Choroid plexus epithelial cell (primary cell): ENCODE measurements at regions not wholly inside any gene's neighbourhood (a gene's known extent, or its start where the extent isn't known, plus 50 kb on each side); places are given as distances from the start of the nearest gene placed in this dataset.
A peak's percentile ranks its signal among the peaks of the same experiment; 100 is the strongest.

Experiments used
- DNase-seq: peaks from one replicate; pipeline ENCODE4 v3.0.0-alpha.2; 2010; ENCODE audit warnings: low read depth
- H3K4me3 ChIP-seq: 2 replicates; pipeline ENCODE4 v1.5.1; 2011; ENCODE audit warnings: low read depth, mild to moderate bottlenecking, control low read depth, low read length, moderate library complexity
- CTCF ChIP-seq: conservative IDR thresholded peaks from 2 replicates; pipeline ENCODE4 v1.5.1; 2011; ENCODE audit warnings: low read depth, mild to moderate bottlenecking, control low read depth, inconsistent platforms, low read length, moderate library complexity

GRCh38 chr6:166862287-166862977 lies 93.9 kb downstream of the RNASET2 start:
- H3K4me3 ChIP-seq: peak overlapping the region; percentile 47
- peak; percentile 7 for DNase-seq
- no peak for TF ChIP-seq CTCF

- TF ChIP-seq CTCF: no peak
- peak overlapping the region; percentile 47 for H3K4me3 ChIP-seq
- no peak for DNase-seq
Measured at GRCh38 chr6:166861961-166862286, 94.4 kb downstream of the RNASET2 start.

GRCh38 chr6:166861304-166861703 lies 95.0 kb downstream of the RNASET2 start:
- H3K4me3 ChIP-seq: no peak overlapping the region
- TF ChIP-seq CTCF: no peak
- no peak for DNase-seq

GRCh38 chr6:166860392-166860791 lies 96.0 kb downstream of the RNASET2 start:
- DNase-seq: no peak
- H3K4me3 ChIP-seq: no peak overlapping the region
- TF ChIP-seq CTCF: no peak

GRCh38 chr6:166855416-166855815 lies 100.9 kb downstream of the RNASET2 start:
- no peak for DNase-seq
- TF ChIP-seq CTCF: no peak
- no peak overlapping the region for H3K4me3 ChIP-seq

- no peak overlapping the region for H3K4me3 ChIP-seq
- DNase-seq: no peak
- no peak for TF ChIP-seq CTCF
Measured at GRCh38 chr6:166853371-166854325, 102.7 kb downstream of the RNASET2 start.
